ENCODE measurements at regions not wholly inside any gene's neighbourhood (a gene's known extent, or its start where the extent isn't known, plus 50 kb on each side); places are given as distances from the start of the nearest gene placed in this dataset.

- no peak for DNase-seq
These were observed 51.6 kb upstream of the SRRM3 start for GRCh38 chr7:76149847-76150691.

Measured in stimulated activated CD4-positive, alpha-beta T cell treated with anti-CD3 and anti-CD28 coated beads, Interleukin-4, amount 100 ng/mL, for 24 hours (primary cell).